LNCAP (cell line): ENCODE measurements at regions not wholly inside any gene's neighbourhood (a gene's known extent, or its start where the extent isn't known, plus 50 kb on each side); places are given as distances from the start of the nearest gene placed in this dataset.

Experiments used
- CTCF ChIP-seq: fragments of 450-650 bp; IDR thresholded peaks from 2 replicates; pipeline ENCODE4 v1.5.1; 2017; ENCODE audit warnings: mild to moderate bottlenecking

DNA sequence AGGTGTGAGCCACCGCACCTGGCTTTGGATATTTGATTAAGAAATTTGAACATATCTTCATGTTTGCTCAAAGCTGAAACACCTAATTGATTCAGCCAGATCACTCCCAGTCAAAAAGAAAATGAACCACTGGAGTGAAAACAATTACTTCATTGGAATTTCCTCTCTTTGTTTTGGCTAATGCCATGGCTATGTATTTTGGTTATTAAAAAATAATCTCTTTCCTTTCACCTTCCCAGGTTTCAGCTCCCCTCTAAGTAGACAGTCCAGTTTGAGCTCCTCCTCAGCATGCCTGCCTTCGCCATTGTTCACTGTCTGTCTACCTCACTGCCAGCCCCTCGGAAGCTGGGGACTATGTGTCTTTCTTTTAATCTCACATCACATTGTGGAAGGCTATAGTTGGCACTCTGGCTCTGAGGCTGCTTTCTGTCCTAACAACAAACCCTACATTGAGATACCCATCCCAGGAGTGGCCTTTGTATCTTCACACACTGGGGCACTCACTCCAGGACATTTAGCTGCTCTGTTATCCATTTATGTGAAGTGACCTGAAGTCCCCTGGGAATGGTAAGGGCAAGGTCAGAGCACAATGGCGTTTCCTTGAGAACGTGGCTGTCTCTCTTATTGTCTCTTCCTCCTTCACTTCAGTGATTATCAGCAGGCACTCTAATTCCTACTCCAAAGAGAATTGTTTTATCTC, 764.0 kb upstream of the CITED2 start:
- TF ChIP-seq CTCF = no peak

DNA sequence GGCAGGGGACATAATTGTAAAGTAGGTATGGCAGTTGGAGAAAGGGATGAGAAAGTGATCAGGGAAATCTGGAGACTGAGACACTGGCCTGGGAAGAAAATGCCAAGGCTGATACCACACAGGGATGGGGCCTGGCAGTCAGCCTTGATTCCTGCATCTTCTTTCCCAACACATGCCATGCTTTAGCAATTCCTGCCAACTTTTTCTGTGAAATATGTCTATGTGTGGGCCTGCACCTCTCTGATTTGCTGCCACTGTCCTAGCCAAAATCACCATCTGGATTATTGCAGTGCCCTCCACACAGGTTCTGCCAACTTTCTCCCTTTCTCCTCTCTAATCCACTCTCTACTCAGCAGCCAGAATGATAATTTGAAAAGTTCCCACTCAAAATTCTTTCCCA, 759.8 kb upstream of the CITED2 start:
- no peak for TF ChIP-seq CTCF

DNA sequence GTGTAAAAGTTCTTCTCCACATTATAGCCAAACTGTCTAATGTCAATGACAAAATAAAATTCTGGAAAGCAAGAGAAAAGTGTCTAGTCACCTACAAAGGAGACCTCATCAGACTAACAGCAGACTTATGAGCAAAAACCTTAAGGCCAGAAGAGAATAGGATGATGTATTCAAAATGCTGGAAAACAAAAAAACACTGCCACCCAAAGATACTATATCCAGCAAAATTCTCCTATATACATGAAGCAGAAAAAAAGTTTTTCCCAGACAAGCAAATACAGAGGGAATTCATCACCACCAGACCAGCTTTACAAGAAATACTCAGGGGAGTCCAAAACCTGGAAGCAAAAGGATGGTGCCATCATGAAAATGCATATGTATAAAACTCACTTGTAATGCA, 755.6 kb upstream of the CITED2 start:
- no peak for TF ChIP-seq CTCF

DNA sequence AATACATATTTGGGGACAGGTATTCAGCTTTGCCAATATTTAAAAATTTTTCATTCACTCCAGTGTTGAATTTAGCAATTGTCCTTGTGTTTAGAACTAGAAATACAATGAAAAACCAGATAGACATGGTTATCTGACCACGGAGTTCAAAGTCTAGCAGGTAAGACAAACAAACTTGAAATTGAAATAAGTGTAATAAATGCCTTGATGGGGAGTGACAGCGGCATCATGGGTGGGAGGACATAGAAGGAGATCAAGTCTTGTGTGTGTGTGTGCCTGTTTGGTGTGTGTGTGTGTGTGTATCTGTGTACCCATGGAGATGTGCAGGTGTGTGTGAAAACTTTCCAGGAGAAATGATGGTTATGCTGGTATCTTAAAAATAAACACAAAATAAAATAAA, 750.0 kb upstream of the CITED2 start:
- no peak for TF ChIP-seq CTCF

- TF ChIP-seq CTCF = no peak
Observed at GRCh38 chr6:140108167-140108566, 733.7 kb upstream of the CITED2 start.

- no peak for TF ChIP-seq CTCF
Observed at GRCh38 chr6:140107216-140107615, 732.8 kb upstream of the CITED2 start.

DNA sequence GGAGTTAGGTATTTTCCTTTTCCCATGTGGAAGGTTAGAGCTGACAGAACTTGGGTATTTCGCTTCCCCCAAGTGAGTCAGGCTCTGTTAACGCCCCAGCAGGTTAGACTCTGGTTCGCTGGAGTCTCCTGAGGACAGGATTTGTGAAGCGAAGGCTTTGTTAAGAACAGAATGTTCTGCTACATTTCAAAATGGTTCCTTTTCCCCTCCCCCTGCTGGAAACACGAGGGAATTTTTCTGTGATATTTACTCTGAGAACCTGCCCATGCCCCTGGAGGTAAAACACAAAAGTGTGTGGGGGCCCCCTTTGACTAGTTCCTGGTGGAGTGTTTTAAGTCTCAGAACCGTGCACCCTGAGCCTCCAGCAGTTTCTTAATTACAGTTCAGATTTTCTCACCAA, 731.4 kb upstream of the CITED2 start:
- peak; percentile 17; the same call in 1 of the 2 replicates for TF ChIP-seq CTCF

GRCh38 chr6:140105241-140105640, 730.8 kb upstream of the CITED2 start:
- TF ChIP-seq CTCF = no peak
